Skeletal muscle tissue (tissue), 3 donors: ENCODE measurements at regions not wholly inside any gene's neighbourhood (a gene's known extent, or its start where the extent isn't known, plus 50 kb on each side); places are given as distances from the start of the nearest gene placed in this dataset.
A peak's percentile ranks its signal among the peaks of the same experiment; 100 is the strongest.

Experiments used
- H3K27ac ChIP-seq: one replicate; pipeline ENCODE4 v1.7.0; 2013; ENCODE audit warnings: mild to moderate bottlenecking, low read depth, low read length, inconsistent platforms
- H3K27me3 ChIP-seq, 3 donors: one replicate each; pipeline ENCODE4 v1.7.0; 2013; ENCODE audit warnings: low read length in 3 of 3; ENCODE audit not compliant: control insufficient read depth in 3 of 3, insufficient read depth in 3 of 3
- H3K36me3 ChIP-seq, 3 donors: one replicate each; pipeline ENCODE4 v1.7.0; 2013; ENCODE audit warnings: low read length in 3 of 3; ENCODE audit not compliant: control insufficient read depth in 3 of 3, insufficient read depth in 3 of 3
- H3K4me1 ChIP-seq, 3 donors: one replicate each; pipeline ENCODE4 v1.7.0; 2013; ENCODE audit warnings: low read length in 3 of 3, mild to moderate bottlenecking in 3 of 3; ENCODE audit not compliant: control insufficient read depth in 3 of 3, insufficient read depth in 3 of 3
- H3K4me3 ChIP-seq, 3 donors: one replicate each; pipeline ENCODE4 v1.7.0; 2013; ENCODE audit warnings: low read length in 3 of 3
- H3K9ac ChIP-seq, 3 donors: one replicate each; pipeline ENCODE4 v1.7.0; 2013; ENCODE audit warnings: low read length in 3 of 3, mild to moderate bottlenecking in 3 of 3, moderate library complexity in 2 of 3, low read depth in 1 of 3
- H3K9me3 ChIP-seq, 3 donors: one replicate each; pipeline ENCODE4 v1.7.0; 2013; ENCODE audit warnings: low read length in 3 of 3; ENCODE audit not compliant: control insufficient read depth in 3 of 3
- donor health status: Osteomylitis.

GRCh38 chr14:101358320-101359125 is 202.8 kb upstream of the DIO3 start:
- Histone ChIP-seq H3K36me3 (no peaks in the 10 kb centered on the region), H3K4me3 (no peak overlapping the region), H3K9me3 (peaks cover 2 to 12% (median 5%) of the 10 kb centered on the region in 3 donors), H3K27ac (no peak overlapping the region), H3K27me3 (peaks cover 5 to 16% (median 9%) of the 10 kb centered on the region in 3 donors), H3K4me1 (peaks cover 2 to 9% (median 6%) of the 10 kb centered on the region in 3 donors), H3K9ac (no peak overlapping the region)

GRCh38 chr14:101359221-101360053 is 201.9 kb upstream of the DIO3 start:
- Histone ChIP-seq H3K4me1 (peaks cover 6 to 14% (median 8%) of the 10 kb centered on the region in 3 donors), H3K4me3 (peak overlapping the region in 1 of 3 donors; percentile 13), H3K27ac (no peak overlapping the region), H3K27me3 (peaks cover 6 to 23% (median 18%) of the 10 kb centered on the region in 3 donors), H3K36me3 (no peaks in the 10 kb centered on the region), H3K9ac (no peak overlapping the region), H3K9me3 (peaks cover 2 to 10% (median 3%) of the 10 kb centered on the region in 3 donors)

GRCh38 chr14:101360054-101360911 is 201.0 kb upstream of the DIO3 start:
- Histone ChIP-seq H3K4me3 (no peak overlapping the region), H3K27me3 (peaks cover 14 to 32% (median 26%) of the 10 kb centered on the region in 3 donors), H3K9ac (no peak overlapping the region), H3K27ac (peak overlapping the region; percentile 51), H3K36me3 (no peaks in the 10 kb centered on the region), H3K9me3 (peaks cover 0 to 10% (median 0%) of the 10 kb centered on the region in 3 donors), H3K4me1 (peaks cover 6 to 19% (median 8%) of the 10 kb centered on the region in 3 donors)

- no peak overlapping the region for H3K4me3 ChIP-seq
- H3K9ac ChIP-seq = no peak overlapping the region
- H3K9me3 ChIP-seq = peaks cover 0 to 10% (median 0%) of the 10 kb centered on the region in 3 donors
- peaks cover 22 to 37% (median 31%) of the 10 kb centered on the region in 3 donors for H3K27me3 ChIP-seq
- no peak overlapping the region for H3K27ac ChIP-seq
- H3K36me3 ChIP-seq = no peaks in the 10 kb centered on the region
- peaks cover 6 to 21% (median 8%) of the 10 kb centered on the region in 3 donors for H3K4me1 ChIP-seq
Measured at GRCh38 chr14:101361044-101361443, 200.3 kb upstream of the DIO3 start.

GRCh38 chr14:101361451-101362433 is 199.6 kb upstream of the DIO3 start:
- H3K27ac ChIP-seq = no peak overlapping the region

GRCh38 chr14:101362529-101363260 is 198.6 kb upstream of the DIO3 start:
- Histone ChIP-seq H3K9me3 (peaks cover 0 to 3% (median 0%) of the 10 kb centered on the region in 3 donors), H3K27ac (no peak overlapping the region), H3K4me3 (no peak overlapping the region), H3K36me3 (no peaks in the 10 kb centered on the region), H3K4me1 (peaks cover 6 to 21% (median 8%) of the 10 kb centered on the region in 3 donors), H3K27me3 (peaks cover 22 to 34% (median 31%) of the 10 kb centered on the region in 3 donors), H3K9ac (no peak overlapping the region)

More at GRCh38 chr14:101361451-101362433, 199.6 kb upstream of the DIO3 start:
- no peaks in the 10 kb centered on the region for H3K36me3 ChIP-seq
- H3K27me3 ChIP-seq = peaks cover 22 to 34% (median 31%) of the 10 kb centered on the region in 3 donors
- H3K9ac ChIP-seq = no peak overlapping the region
- H3K4me1 ChIP-seq = peaks cover 6 to 21% (median 8%) of the 10 kb centered on the region in 3 donors
- no peak overlapping the region for H3K4me3 ChIP-seq
- peaks cover 0 to 6% (median 0%) of the 10 kb centered on the region in 3 donors for H3K9me3 ChIP-seq

GRCh38 chr14:101363261-101363555 is 198.1 kb upstream of the DIO3 start:
- Histone ChIP-seq H3K9me3 (no peaks in the 10 kb centered on the region), H3K27ac (no peak overlapping the region), H3K4me1 (peaks cover 6 to 21% (median 8%) of the 10 kb centered on the region in 3 donors), H3K4me3 (no peak overlapping the region), H3K36me3 (no peaks in the 10 kb centered on the region), H3K9ac (no peak overlapping the region), H3K27me3 (peaks cover 22 to 38% (median 31%) of the 10 kb centered on the region in 3 donors)

GRCh38 chr14:101363880-101364391 is 197.4 kb upstream of the DIO3 start:
- Histone ChIP-seq H3K27ac (no peak overlapping the region), H3K9ac (no peak overlapping the region), H3K4me1 (peaks cover 3 to 18% (median 8%) of the 10 kb centered on the region in 3 donors), H3K9me3 (no peaks in the 10 kb centered on the region), H3K27me3 (peaks cover 20 to 36% (median 31%) of the 10 kb centered on the region in 3 donors), H3K4me3 (no peak overlapping the region), H3K36me3 (no peaks in the 10 kb centered on the region)
